Mesodermal cell (in vitro differentiated cells): ENCODE measurements at regions not wholly inside any gene's neighbourhood (a gene's known extent, or its start where the extent isn't known, plus 50 kb on each side); places are given as distances from the start of the nearest gene placed in this dataset.

Source experiments
- H3K27ac ChIP-seq: 2 replicates; pipeline ENCODE4 v1.7.0; 2013; ENCODE audit warnings: mild to moderate bottlenecking, low read depth, low read length, moderate library complexity; ENCODE audit not compliant: severe bottlenecking
- H3K36me3 ChIP-seq: 2 replicates; pipeline ENCODE4 v1.7.1; 2013; ENCODE audit warnings: mild to moderate bottlenecking, low read length, moderate library complexity; ENCODE audit not compliant: control insufficient read depth, insufficient read depth
- H3K4me1 ChIP-seq: one replicate; pipeline ENCODE4 v1.7.1; 2013; ENCODE audit warnings: mild to moderate bottlenecking, low read length; ENCODE audit not compliant: insufficient read depth, control insufficient read depth, poor library complexity, severe bottlenecking
- H3K4me3 ChIP-seq: 2 replicates; pipeline ENCODE4 v1.7.0; 2013; ENCODE audit warnings: low read length, control low read depth, mild to moderate bottlenecking; ENCODE audit not compliant: insufficient read depth, poor library complexity, severe bottlenecking; ENCODE audit errors: extremely low read depth
- H3K9me3 ChIP-seq: 2 replicates; pipeline ENCODE4 v1.7.1; 2013; ENCODE audit warnings: mild to moderate bottlenecking, low read length, moderate library complexity; ENCODE audit not compliant: control insufficient read depth
- WGBS, 2 experiments: methylation state at CpG; one replicate each; pipeline ENCODE4 v1.1.5; 2013; ENCODE audit warnings: missing lambda C conversion rate in 2 of 2; ENCODE audit not compliant: insufficient coverage in 2 of 2; 5-methylcytosine and 5-hydroxymethylcytosine counted together

GRCh38 chr9:86641970-86642369, 287.8 kb upstream of the TUT7 start:
- Histone ChIP-seq H3K36me3 (no peaks in the 10 kb centered on the region), H3K27ac (no peak overlapping the region), H3K4me1 (no peaks in the 10 kb centered on the region), H3K9me3 (no peaks in the 10 kb centered on the region), H3K4me3 (no peak overlapping the region)
- 75 to 100% methylated on average over 3 of the region's 3 CpGs for WGBS, 2 experiments

- Histone ChIP-seq H3K4me3 (no peak overlapping the region), H3K36me3 (no peaks in the 10 kb centered on the region), H3K4me1 (no peaks in the 10 kb centered on the region), H3K9me3 (peaks cover 3% of the 10 kb centered on the region), H3K27ac (no peak overlapping the region)
- 77 to 96% methylated on average over 4 of the region's 5 CpGs for WGBS, 2 experiments
These were observed 285.7 kb upstream of the TUT7 start for GRCh38 chr9:86639899-86640379.

GRCh38 chr9:86639287-86639686, 285.1 kb upstream of the TUT7 start:
- 100% methylated on average over 2 of the region's 2 CpGs for WGBS, 2 experiments
- Histone ChIP-seq H3K36me3 (no peaks in the 10 kb centered on the region), H3K27ac (no peak overlapping the region)

GRCh38 chr9:86638109-86638508, 283.9 kb upstream of the TUT7 start:
- H3K4me1 ChIP-seq: no peaks in the 10 kb centered on the region
- no peak overlapping the region for H3K27ac ChIP-seq
- H3K36me3 ChIP-seq: no peaks in the 10 kb centered on the region
- WGBS, 2 experiments: no CpG with 5 or more reads among the region's 1 CpG
- peaks cover 7% of the 10 kb centered on the region for H3K9me3 ChIP-seq
- no peak overlapping the region for H3K4me3 ChIP-seq

More at GRCh38 chr9:86639287-86639686, 285.1 kb upstream of the TUT7 start:
- peaks cover 7% of the 10 kb centered on the region for H3K9me3 ChIP-seq
- no peaks in the 10 kb centered on the region for H3K4me1 ChIP-seq
- H3K4me3 ChIP-seq: no peak overlapping the region

- WGBS, 2 experiments: 48 to 52% methylated on average over 7 of the region's 11 CpGs
- H3K4me1 ChIP-seq: no peaks in the 10 kb centered on the region
- no peak overlapping the region for H3K27ac ChIP-seq
- H3K9me3 ChIP-seq: peaks cover 7% of the 10 kb centered on the region
- H3K36me3 ChIP-seq: no peaks in the 10 kb centered on the region
- H3K4me3 ChIP-seq: no peak overlapping the region
These were observed 283.3 kb upstream of the TUT7 start for GRCh38 chr9:86637515-86637914.

- WGBS, 2 experiments: 74 to 85% methylated on average over 4 of the region's 4 CpGs
- H3K4me1 ChIP-seq: no peaks in the 10 kb centered on the region
- H3K36me3 ChIP-seq: no peaks in the 10 kb centered on the region
- no peak overlapping the region for H3K27ac ChIP-seq
- no peak overlapping the region for H3K4me3 ChIP-seq
- H3K9me3 ChIP-seq: peaks cover 7% of the 10 kb centered on the region
These were observed 282.3 kb upstream of the TUT7 start for GRCh38 chr9:86636519-86636918.

GRCh38 chr9:86636038-86636437, 281.8 kb upstream of the TUT7 start:
- Histone ChIP-seq H3K27ac (no peak overlapping the region), H3K4me3 (no peak overlapping the region), H3K9me3 (peaks cover 7% of the 10 kb centered on the region), H3K36me3 (no peaks in the 10 kb centered on the region), H3K4me1 (no peaks in the 10 kb centered on the region)
- 91 to 100% methylated on average over 5 to 6 of the region's 6 CpGs for WGBS, 2 experiments

- Histone ChIP-seq H3K4me1 (no peaks in the 10 kb centered on the region), H3K4me3 (no peak overlapping the region), H3K9me3 (peaks cover 7% of the 10 kb centered on the region), H3K27ac (no peak overlapping the region), H3K36me3 (no peaks in the 10 kb centered on the region)
- 83% methylated on average over 1 of the region's 1 CpG; no CpG with 5 or more reads in 1 of the 2 experiments for WGBS, 2 experiments
These were observed 280.3 kb upstream of the TUT7 start for GRCh38 chr9:86634501-86634900.

GRCh38 chr9:86633945-86634344, 279.7 kb upstream of the TUT7 start:
- Histone ChIP-seq H3K4me1 (no peaks in the 10 kb centered on the region), H3K27ac (no peak overlapping the region), H3K9me3 (peaks cover 7% of the 10 kb centered on the region), H3K36me3 (no peaks in the 10 kb centered on the region), H3K4me3 (no peak overlapping the region)
- WGBS, 2 experiments: 69 to 94% methylated on average over 3 of the region's 3 CpGs

GRCh38 chr9:86632537-86632936, 278.3 kb upstream of the TUT7 start:
- Histone ChIP-seq H3K4me1 (no peaks in the 10 kb centered on the region), H3K27ac (no peak overlapping the region), H3K36me3 (no peaks in the 10 kb centered on the region), H3K9me3 (peaks cover 7% of the 10 kb centered on the region), H3K4me3 (no peak overlapping the region)
- 90 to 93% methylated on average over 3 of the region's 4 CpGs for WGBS, 2 experiments

- Histone ChIP-seq H3K36me3 (no peaks in the 10 kb centered on the region), H3K27ac (no peak overlapping the region), H3K4me1 (no peaks in the 10 kb centered on the region), H3K4me3 (no peak overlapping the region), H3K9me3 (peaks cover under 1% of the 10 kb centered on the region)
- WGBS, 2 experiments: 93 to 100% methylated on average over 1 to 2 of the region's 3 CpGs
These were observed 275.3 kb upstream of the TUT7 start for GRCh38 chr9:86629530-86629929.
